Jurkat, Clone E6-1 (cell line): ENCODE measurements at regions not wholly inside any gene's neighbourhood (a gene's known extent, or its start where the extent isn't known, plus 50 kb on each side); places are given as distances from the start of the nearest gene placed in this dataset.
A peak's percentile ranks its signal among the peaks of the same experiment; 100 is the strongest.

Source experiments
- DNase-seq: peaks from one replicate; pipeline ENCODE4 v3.0.0-alpha.2; 2011; ENCODE audit warnings: low read depth, low spot score
- H3K4me3 ChIP-seq: 2 replicates; pipeline ENCODE4 v1.5.1; 2011; ENCODE audit warnings: mild to moderate bottlenecking, low read length, control low read depth, moderate library complexity

GRCh38 chr1:59083946-59084865 lies 212.7 kb upstream of the FGGY start:
- no peak overlapping the region; the same call in 1 of the 2 replicates for H3K4me3 ChIP-seq
- DNase-seq: peak; percentile 70

- no peak overlapping the region for H3K4me3 ChIP-seq
- no peak for DNase-seq
These were observed 211.8 kb upstream of the FGGY start for GRCh38 chr1:59085101-59085500.

DNA sequence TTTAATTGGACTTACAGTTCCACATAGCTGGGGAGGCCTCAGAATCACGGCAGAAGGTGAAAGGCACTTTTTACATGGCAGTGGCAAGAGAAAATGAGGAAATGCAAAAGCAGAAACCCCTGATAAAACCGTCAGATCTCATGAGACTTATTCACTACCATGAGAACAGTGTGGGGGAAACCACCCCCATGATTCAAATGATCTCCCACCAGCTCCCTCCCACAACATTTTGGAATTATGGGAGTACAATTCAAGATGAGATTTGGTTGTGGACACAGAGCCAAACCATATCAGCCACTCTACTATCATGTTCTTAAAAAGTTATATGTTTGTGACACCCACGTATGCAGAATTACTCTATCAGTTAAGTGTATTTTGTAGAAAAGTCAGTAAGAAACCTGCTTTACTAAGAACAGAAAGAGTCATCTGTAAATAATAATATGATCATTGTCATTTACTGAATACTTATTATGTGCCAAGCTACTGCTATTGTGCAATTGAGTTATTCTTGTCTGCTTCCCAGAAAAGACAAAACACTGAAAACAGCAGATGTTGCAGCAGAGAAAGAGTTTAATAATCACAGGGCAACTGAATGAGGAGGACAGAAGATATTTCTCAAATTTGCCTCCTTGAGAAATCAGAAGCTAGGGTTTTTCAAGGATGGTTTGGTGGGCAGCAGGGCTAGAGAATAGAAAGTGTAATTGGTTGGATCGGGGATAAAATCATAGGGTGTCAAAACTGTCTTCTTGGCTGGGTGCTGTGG lies 207.7 kb upstream of the FGGY start:
- no peak overlapping the region for H3K4me3 ChIP-seq
- no peak for DNase-seq

DNA sequence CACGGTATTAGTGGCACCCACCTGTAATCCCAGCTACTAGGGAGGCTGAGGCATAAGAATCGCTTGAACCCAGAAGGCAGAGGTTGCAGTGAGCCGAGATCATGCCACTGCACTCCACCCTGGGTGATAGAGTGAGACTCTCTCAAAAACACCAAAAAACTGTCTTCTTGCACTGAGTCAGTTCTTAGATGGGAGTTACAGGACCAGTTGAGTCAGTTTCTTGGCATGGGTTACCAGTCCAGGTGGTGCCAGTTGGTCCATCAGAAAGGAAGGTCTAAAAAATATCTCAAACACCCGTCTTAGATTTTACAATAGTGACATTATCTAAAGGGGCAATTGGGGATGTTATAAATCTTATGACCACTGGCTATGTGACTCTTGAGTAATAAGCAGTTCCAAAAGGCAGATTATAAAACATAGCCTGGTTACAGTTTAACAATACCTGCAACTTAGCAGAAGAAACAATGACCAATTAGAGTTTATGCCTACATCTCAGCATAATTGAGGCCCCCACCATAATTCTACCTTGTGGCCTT lies 206.9 kb upstream of the FGGY start:
- H3K4me3 ChIP-seq: no peak overlapping the region
- DNase-seq: no peak

GRCh38 chr1:59092126-59092525 lies 204.8 kb upstream of the FGGY start:
- DNase-seq: no peak

DNA sequence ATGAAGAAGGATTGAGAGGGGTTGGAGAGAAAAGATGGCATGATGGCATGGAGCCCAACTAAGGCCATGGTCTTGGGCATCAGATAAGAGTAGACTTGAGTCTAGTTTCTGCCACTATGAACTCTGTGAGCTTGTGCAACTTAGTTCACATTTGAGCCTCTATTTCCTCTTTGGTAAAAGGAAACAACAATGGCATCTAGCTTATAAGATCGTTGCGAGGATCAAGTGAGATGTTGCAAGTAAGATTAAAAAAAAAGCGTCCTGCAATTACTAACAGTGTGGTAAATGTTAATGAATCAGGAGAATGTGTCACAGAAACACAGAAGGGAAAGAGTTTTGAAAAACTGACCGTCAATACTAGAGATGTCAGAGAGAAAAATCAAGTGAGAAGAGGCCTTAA lies 202.9 kb upstream of the FGGY start:
- no peak for DNase-seq
- no peak overlapping the region for H3K4me3 ChIP-seq

More at GRCh38 chr1:59092126-59092525, 204.8 kb upstream of the FGGY start:
- no peak overlapping the region for H3K4me3 ChIP-seq

DNA sequence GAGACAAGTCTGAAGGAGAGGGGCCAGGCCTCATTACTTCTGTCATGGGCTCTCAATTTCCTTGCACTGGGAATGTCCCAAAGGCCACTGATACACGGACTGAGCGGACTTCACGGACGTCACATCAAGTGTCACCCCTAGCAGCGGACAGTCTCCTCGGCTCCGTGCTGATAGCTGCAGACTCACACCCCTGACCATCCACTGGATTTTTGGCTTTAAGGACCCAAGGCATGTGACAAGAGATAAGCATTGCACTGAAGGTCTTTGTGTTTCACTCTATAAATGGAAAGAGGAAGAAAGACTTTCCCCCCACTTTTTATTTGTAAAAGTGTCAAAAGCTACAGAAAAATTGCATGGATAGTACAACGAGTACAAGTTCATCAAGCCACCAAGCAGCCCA lies 200.4 kb upstream of the FGGY start:
- no peak overlapping the region for H3K4me3 ChIP-seq
- no peak for DNase-seq

DNA sequence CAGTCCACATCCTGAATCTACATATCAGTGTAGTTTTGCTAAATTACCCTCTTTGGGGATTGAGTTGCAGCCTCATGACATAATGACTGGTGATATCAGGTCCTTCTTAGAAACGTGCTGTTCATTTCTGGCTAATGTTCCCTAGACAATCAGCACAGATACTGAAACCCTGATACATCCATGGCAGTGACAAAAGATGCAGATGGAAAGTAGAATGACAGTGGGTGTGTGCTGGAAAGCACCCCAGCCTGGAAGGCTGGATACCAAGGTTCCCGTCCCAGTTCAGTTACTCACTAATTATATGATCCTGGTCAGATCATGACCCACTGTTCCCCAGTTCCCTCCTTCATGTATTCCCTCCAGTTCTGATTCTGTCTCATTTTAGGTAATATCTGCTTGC lies 198.2 kb upstream of the FGGY start:
- no peak overlapping the region for H3K4me3 ChIP-seq
- no peak for DNase-seq

GRCh38 chr1:59100708-59101374 lies 196.1 kb upstream of the FGGY start:
- peak; percentile 15 for DNase-seq

DNA sequence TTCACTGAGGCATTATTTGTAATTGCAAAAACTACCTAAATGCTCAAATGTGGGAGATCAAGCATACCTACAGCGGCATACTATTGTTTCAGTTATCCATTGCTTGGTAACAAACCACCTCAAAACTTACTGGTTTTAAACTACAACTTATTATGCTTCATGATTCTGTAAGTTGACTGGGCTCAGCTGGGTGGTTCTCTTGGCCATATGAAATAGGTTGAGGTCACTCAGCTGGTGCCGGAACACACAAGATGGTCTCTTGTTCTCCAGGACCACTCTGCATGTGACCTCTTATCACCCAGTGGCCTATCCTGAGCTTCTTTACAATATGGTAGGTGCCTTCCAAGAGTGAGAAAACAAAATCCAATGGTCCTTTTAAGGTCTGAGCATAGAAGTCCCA lies 195.4 kb upstream of the FGGY start:
- no peak overlapping the region for H3K4me3 ChIP-seq
- DNase-seq: no peak

More at GRCh38 chr1:59100708-59101374, 196.1 kb upstream of the FGGY start:
- no peak overlapping the region for H3K4me3 ChIP-seq

DNA sequence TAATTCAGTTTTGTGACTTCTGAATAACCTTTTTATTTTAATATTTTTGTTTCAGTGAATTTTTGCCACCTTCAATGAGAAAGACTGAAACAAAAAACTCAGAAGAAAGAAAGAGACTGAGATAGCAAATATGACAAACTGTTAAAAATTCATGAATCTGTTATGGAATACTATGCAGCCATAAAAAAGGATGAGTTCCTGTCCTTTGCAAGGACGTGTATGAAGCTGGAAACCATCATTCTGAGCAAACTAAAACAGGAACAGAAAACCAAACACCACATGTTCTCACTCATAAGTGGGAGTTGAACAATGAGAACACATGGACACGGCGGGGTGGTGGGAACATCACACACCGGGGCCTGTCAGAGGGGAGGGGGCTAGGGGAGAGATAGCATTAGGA lies 193.4 kb upstream of the FGGY start:
- DNase-seq: no peak
- no peak overlapping the region for H3K4me3 ChIP-seq

DNA sequence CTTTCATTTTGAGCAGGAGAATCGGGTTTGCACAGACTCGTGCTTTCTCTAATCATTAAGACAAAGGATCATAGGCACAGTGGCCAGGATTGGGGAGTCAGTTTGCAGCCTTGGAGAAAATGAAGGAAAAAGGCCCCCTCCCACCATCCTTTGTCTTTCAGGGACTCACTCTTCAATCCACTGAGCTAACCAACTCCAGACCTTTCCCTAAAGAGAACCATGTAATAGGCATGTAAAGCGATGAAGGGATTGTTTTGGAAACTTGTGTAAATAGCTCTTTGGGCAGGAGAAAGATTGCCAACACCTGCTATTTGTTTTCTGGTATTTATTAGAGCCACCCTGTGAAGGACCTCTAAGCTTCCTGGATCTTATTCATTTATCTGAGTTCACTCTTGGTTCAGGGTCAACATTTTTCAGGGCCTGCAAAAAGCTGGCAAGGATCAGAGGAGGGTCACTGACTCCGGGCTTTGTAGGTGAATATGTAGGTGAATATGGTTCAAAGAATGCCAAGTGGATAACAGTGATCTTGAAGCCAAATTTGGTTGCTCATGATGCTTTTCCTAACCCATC lies 192.6 kb upstream of the FGGY start:
- DNase-seq: no peak
- H3K4me3 ChIP-seq: no peak overlapping the region

- no peak for DNase-seq
- H3K4me3 ChIP-seq: no peak overlapping the region
These were observed 191.1 kb upstream of the FGGY start for GRCh38 chr1:59105548-59106507.

DNA sequence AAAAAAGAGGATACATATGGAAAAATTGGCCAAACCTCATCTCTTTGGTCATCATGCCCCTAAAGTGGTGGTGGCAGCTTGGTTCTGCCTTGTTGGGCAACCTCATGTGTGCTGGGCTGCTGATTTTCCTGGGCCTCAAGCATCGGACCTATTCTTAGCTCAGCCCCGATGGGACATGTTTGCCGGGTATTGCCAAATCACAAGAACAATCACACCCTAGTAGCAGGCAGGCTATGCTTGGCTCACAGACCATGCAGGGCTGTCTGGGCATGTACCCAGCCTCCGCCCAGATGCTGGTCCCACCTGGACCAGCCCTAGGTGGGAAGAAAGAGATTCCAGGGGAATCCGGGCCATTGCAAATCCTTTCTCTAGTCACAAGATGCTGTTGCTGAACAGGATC lies 189.4 kb upstream of the FGGY start:
- no peak overlapping the region for H3K4me3 ChIP-seq
- DNase-seq: no peak

GRCh38 chr1:59107916-59108315 lies 189.0 kb upstream of the FGGY start:
- no peak for DNase-seq
- H3K4me3 ChIP-seq: no peak overlapping the region

- no peak for DNase-seq
These were observed 188.2 kb upstream of the FGGY start for GRCh38 chr1:59108481-59109317.

DNA sequence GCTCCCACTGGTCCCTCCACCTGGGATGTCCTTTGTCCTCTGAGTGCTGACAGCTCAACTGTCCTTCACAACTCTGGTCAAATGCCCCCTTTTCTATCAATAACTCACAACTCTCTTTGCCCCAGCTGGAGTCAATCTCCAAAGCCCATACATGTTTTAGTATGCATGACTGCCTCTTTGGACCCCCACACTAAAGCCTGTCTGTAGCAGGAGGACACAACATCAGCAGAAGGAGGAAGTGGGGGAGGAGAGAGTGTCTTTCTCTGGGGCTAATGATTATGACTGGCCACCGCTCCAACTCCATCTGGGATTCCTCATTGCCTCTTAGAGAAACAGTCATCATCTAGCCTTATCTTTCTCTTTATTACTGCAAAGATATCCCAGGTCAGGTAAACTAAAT lies 186.6 kb upstream of the FGGY start:
- no peak for DNase-seq
- H3K4me3 ChIP-seq: no peak overlapping the region

More at GRCh38 chr1:59108481-59109317, 188.2 kb upstream of the FGGY start:
- H3K4me3 ChIP-seq: no peak overlapping the region
